ENCODE measurements at regions not wholly inside any gene's neighbourhood (a gene's known extent, or its start where the extent isn't known, plus 50 kb on each side); places are given as distances from the start of the nearest gene placed in this dataset.

DNA sequence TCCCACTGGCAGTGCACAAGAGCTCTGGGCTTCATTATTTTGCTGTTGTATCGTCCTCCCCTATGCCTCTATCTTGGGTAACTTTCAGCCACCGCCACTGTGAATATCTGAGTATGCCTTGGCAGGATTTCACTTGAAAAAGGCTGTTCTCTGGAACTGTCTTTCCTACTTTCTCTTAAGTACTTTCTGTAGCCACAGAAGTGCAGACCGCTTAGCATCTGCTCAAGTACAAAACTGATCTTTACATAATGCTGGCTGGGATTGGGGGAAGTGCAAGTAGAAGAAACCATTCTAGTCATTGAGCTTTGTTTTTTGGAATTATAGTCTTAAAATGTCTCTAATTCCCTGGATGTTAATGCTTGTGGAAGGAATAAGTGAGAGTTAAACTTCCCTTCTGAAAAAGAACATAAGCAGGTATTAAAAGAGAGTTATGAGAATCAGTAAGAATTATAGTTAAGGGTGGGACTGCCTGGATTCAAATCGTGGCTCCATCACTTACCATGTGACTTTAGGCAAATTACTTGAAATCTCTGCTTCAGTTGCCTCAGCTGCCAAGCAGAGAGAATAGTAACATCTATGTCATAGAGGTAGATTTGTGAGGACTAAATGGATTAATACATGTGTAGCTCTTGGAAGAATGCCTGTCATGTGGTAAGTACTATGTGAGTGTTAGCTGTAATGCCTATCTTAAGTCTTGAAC lies 77.5 kb downstream of the MID1IP1 start:
- H3K9me1 ChIP-seq (ENCODE audit: control insufficient read depth, extremely low read depth, insufficient read depth, low read length) = no peaks in the 10 kb centered on the region
- H3K9me3 ChIP-seq (ENCODE audit: control insufficient read depth, low read depth, low read length) = no peaks in the 10 kb centered on the region
- no peak for DNase-seq (ENCODE audit: low read depth, low spot score)
- dilution Hi-C loops (cut with MboI; ENCODE audit: extremely low pct_ligation_motif_present, low sequenced_read_pairs) = no loop called here
- no peaks in the 10 kb centered on the region for H3K79me2 ChIP-seq (ENCODE audit: control insufficient read depth, insufficient read depth, low read length)
- peaks cover 24% of the 10 kb centered on the region for H3K4me1 ChIP-seq (ENCODE audit: control insufficient read depth, extremely low read depth, insufficient read depth, low read length)
- H3K36me3 ChIP-seq (ENCODE audit: control insufficient read depth in 2 of 2, extremely low read depth in 1 of 2, insufficient read depth in 2 of 2, low read length in 2 of 2) = no peaks in the 10 kb centered on the region
- FAIRE-seq = no peak
- H4K20me1 ChIP-seq (ENCODE audit: control insufficient read depth, extremely low read depth, insufficient read depth, low read length) = no peaks in the 10 kb centered on the region
- H3K9ac ChIP-seq (ENCODE audit: control insufficient read depth, extremely low read depth, insufficient read depth, low read length) = no peak overlapping the region
- H3K27me3 ChIP-seq (ENCODE audit: control insufficient read depth, extremely low read depth, insufficient read depth, low read length) = no peaks in the 10 kb centered on the region
- TF ChIP-seq EZH2 (IDR thresholded peaks at IDR 0.05; ENCODE audit: low read length) = no peak
- TF ChIP-seq, protein P1, sequence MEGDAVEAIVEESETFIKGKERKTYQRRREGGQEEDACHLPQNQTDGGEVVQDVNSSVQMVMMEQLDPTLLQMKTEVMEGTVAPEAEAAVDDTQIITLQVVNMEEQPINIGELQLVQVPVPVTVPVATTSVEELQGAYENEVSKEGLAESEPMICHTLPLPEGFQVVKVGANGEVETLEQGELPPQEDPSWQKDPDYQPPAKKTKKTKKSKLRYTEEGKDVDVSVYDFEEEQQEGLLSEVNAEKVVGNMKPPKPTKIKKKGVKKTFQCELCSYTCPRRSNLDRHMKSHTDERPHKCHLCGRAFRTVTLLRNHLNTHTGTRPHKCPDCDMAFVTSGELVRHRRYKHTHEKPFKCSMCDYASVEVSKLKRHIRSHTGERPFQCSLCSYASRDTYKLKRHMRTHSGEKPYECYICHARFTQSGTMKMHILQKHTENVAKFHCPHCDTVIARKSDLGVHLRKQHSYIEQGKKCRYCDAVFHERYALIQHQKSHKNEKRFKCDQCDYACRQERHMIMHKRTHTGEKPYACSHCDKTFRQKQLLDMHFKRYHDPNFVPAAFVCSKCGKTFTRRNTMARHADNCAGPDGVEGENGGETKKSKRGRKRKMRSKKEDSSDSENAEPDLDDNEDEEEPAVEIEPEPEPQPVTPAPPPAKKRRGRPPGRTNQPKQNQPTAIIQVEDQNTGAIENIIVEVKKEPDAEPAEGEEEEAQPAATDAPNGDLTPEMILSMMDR (optimal IDR thresholded peaks at IDR 0.05 in 1 of 3, IDR thresholded peaks at IDR 0.05 in 1 of 3, conservative IDR thresholded peaks at IDR 0.05 in 1 of 3; ENCODE audit: extremely low read depth in 1 of 3, insufficient read depth in 2 of 3, low read length in 3 of 3) = no peak
- H3K4me3 ChIP-seq (ENCODE audit: control insufficient read depth in 2 of 3, extremely low read depth in 1 of 3, insufficient read depth in 2 of 3, low read depth in 1 of 3, low read length in 3 of 3) = no peak overlapping the region
- no peak overlapping the region for H3K4me2 ChIP-seq (ENCODE audit: control insufficient read depth, extremely low read depth, insufficient read depth, low read depth, low read length)
- no peak overlapping the region for H2AFZ ChIP-seq (ENCODE audit: control insufficient read depth, low read length)
- no peak overlapping the region for H3K27ac ChIP-seq (ENCODE audit: control insufficient read depth, insufficient read depth, low read length)

DNA sequence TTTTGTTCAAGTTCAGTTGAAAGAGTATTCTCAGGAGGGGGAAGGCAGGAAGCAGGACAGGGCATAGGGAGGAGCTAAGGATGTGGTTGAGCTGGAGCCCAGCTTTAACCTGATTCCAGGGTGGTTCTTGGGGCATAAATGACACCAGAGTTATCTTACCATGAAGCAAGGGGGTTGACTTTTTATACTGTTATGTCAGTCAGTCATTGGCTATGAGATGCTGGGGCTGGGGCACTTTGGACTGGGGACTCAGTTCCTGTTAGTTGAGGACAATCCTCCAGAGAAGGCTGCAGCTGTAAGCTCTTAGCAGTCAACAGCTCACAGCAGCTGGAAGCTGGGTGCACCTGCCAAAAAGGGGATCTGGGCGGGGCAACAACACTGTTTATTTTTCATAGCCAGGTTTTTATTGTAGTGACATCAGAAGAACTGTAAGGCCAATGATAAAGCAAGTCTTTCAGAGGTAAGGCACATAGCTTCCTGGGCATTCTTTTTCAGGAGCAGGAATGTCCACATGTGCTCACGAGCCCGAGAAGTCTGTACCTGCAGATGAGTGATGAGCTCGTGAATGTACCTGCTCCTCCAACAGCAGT lies 78.5 kb downstream of the MID1IP1 start:
- FAIRE-seq (peak; percentile 75), DNase-seq (ENCODE audit: low read depth, low spot score) (peak; percentile 42)
- no peaks in the 10 kb centered on the region for H4K20me1 ChIP-seq (ENCODE audit: control insufficient read depth, extremely low read depth, insufficient read depth, low read length)
- H3K9ac ChIP-seq (ENCODE audit: control insufficient read depth, extremely low read depth, insufficient read depth, low read length) = peak overlapping the region; percentile 52
- peak overlapping the region; percentile 55 for H3K4me2 ChIP-seq (ENCODE audit: control insufficient read depth, extremely low read depth, insufficient read depth, low read depth, low read length)
- H3K36me3 ChIP-seq (ENCODE audit: control insufficient read depth in 2 of 2, extremely low read depth in 1 of 2, insufficient read depth in 2 of 2, low read length in 2 of 2) = no peaks in the 10 kb centered on the region
- peak overlapping the region; percentile 72 for H3K27ac ChIP-seq (ENCODE audit: control insufficient read depth, insufficient read depth, low read length)
- no peaks in the 10 kb centered on the region for H3K9me3 ChIP-seq (ENCODE audit: control insufficient read depth, low read depth, low read length)
- peaks cover 24% of the 10 kb centered on the region for H3K4me1 ChIP-seq (ENCODE audit: control insufficient read depth, extremely low read depth, insufficient read depth, low read length)
- no peaks in the 10 kb centered on the region for H3K27me3 ChIP-seq (ENCODE audit: control insufficient read depth, extremely low read depth, insufficient read depth, low read length)
- H2AFZ ChIP-seq (ENCODE audit: control insufficient read depth, low read length) = no peak overlapping the region
- TF ChIP-seq, protein P1 (optimal IDR thresholded peaks at IDR 0.05 in 1 of 3, IDR thresholded peaks at IDR 0.05 in 1 of 3, conservative IDR thresholded peaks at IDR 0.05 in 1 of 3; ENCODE audit: extremely low read depth in 1 of 3, insufficient read depth in 2 of 3, low read length in 3 of 3) = no peak
- no peak for TF ChIP-seq EZH2 (IDR thresholded peaks at IDR 0.05; ENCODE audit: low read length)
- no peaks in the 10 kb centered on the region for H3K79me2 ChIP-seq (ENCODE audit: control insufficient read depth, insufficient read depth, low read length)
- no peaks in the 10 kb centered on the region for H3K9me1 ChIP-seq (ENCODE audit: control insufficient read depth, extremely low read depth, insufficient read depth, low read length)
- dilution Hi-C loops (cut with MboI; ENCODE audit: extremely low pct_ligation_motif_present, low sequenced_read_pairs) = no loop called here
- H3K4me3 ChIP-seq (ENCODE audit: control insufficient read depth in 2 of 3, extremely low read depth in 1 of 3, insufficient read depth in 2 of 3, low read depth in 1 of 3, low read length in 3 of 3) = no peak overlapping the region

Data from keratinocyte (primary cell).